Kidney epithelial cell (primary cell): ENCODE measurements at regions not wholly inside any gene's neighbourhood (a gene's known extent, or its start where the extent isn't known, plus 50 kb on each side); places are given as distances from the start of the nearest gene placed in this dataset.
"Not testable (repeated sequence)": the region's sequence is repeated elsewhere in the genome, so short reads cannot be mapped to it uniquely, and the experiment has no call there.

Experiments
- DNase-seq: peaks from one replicate; pipeline ENCODE4 v3.0.0-alpha.2; 2010; ENCODE audit warnings: low read depth
- H3K27me3 ChIP-seq: 2 replicates; pipeline ENCODE4 v1.6.0; 2011; ENCODE audit warnings: low read length; ENCODE audit not compliant: control insufficient read depth, insufficient read depth
- H3K36me3 ChIP-seq: 2 replicates; pipeline ENCODE4 v1.5.1; 2011; ENCODE audit warnings: low read length; ENCODE audit not compliant: control insufficient read depth, insufficient read depth
- H3K4me3 ChIP-seq: 2 replicates; pipeline ENCODE4 v1.5.1; 2011; ENCODE audit warnings: low read depth, mild to moderate bottlenecking, control low read depth, low read length
- CTCF ChIP-seq: IDR thresholded peaks from 2 replicates; pipeline ENCODE4 v1.5.1; 2011; ENCODE audit warnings: mild to moderate bottlenecking, moderate library complexity, low read length, control low read depth, inconsistent platforms; ENCODE audit not compliant: insufficient read depth, poor library complexity, severe bottlenecking

DNA sequence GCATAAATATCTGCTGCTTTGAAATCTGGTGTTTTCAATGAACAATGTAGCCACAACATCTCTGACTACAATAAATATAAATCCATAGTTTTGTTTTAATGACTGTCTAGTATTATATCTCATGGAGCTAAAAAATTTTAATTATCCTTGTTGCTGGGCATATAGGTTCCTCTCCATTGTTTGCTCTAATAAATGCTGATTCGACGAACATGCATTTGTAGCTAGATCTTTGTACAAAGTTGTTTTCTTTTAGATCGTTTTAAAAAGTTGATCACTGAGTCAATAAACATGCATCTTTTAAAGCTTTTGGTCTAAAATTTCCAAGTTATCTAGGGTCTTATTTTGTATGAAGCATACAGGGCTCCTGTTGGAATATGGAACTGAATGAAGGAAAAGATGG is 130.5 kb upstream of the GPR101 start:
- Histone ChIP-seq H3K36me3 (no peaks in the 10 kb centered on the region), H3K4me3 (no peak overlapping the region), H3K27me3 (no peaks in the 10 kb centered on the region)
- no peak for TF ChIP-seq CTCF
- DNase-seq: no peak

GRCh38 chrX:137151403-137151802 is 117.6 kb upstream of the GPR101 start:
- Histone ChIP-seq H3K4me3 (no peak overlapping the region), H3K27me3 (no peaks in the 10 kb centered on the region), H3K36me3 (no peaks in the 10 kb centered on the region)
- DNase-seq: no peak
- TF ChIP-seq CTCF: no peak

DNA sequence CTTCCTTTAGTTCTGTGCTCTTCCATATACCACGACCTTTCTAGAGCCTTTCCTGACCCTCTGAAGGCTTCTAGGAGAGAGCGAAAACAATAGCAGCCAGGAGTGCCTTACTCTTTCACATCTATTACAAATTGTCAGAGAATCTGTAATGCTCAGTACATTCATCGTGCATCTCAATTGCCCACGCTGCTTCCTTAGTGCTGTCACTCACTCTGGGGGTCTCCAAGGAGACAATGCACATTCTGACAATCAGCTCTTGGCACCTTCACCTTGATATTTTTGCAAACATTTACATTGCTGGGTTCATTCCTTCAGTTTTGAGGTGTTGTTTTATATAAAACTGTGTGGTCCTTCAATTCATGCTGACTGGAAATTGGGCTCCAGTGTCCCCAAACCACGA is 110.1 kb upstream of the GPR101 start:
- no peak for TF ChIP-seq CTCF
- no peaks in the 10 kb centered on the region for H3K36me3 ChIP-seq
- H3K27me3 ChIP-seq: no peaks in the 10 kb centered on the region
- no peak for DNase-seq
- H3K4me3 ChIP-seq: no peak overlapping the region

- not testable (repeated sequence) for DNase-seq, H3K4me3 ChIP-seq, H3K27me3 ChIP-seq, H3K36me3 ChIP-seq
These were observed 88.9 kb upstream of the GPR101 start for GRCh38 chrX:137122651-137123050.

DNA sequence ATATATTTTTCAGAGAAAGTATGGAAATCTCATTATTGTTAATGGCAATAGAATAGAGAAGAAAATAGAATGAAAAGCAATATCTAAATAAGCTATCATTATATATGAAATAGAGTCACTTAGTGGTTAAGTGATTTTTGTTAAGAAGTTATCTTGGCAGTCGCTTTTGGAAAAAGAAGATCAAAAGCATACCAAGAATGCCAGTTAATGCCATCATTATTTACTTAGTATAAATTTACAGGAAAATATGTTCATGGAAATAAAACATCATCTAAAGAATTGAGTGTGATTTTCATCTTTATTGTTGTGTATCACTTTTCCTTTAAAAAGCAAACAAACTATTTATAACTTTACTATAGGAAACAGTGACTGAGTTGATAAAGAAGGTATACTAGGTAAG is 85.3 kb upstream of the GPR101 start:
- Histone ChIP-seq H3K4me3 (no peak overlapping the region), H3K27me3 (no peaks in the 10 kb centered on the region), H3K36me3 (no peaks in the 10 kb centered on the region)
- no peak for TF ChIP-seq CTCF
- no peak for DNase-seq

DNA sequence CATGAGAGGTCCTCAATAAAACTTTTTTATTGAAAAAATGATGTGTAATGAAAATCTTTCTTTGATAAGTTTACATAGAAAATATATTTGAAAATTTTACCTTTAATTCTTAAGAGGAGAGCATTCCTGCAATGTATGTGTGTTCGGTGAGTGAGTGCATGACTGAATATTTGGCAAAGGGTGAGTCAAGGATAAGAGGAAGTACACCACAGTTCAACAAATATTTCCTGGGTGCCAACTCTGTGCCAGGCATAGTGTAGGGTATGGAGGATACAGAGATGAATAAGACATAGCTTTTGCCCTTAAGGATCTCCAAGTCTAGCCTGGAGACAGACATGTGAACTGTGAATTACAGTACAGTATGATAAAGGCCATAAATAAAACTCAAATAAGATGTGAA is 84.7 kb upstream of the GPR101 start:
- H3K4me3 ChIP-seq: no peak overlapping the region
- no peaks in the 10 kb centered on the region for H3K36me3 ChIP-seq
- no peak for TF ChIP-seq CTCF
- no peaks in the 10 kb centered on the region for H3K27me3 ChIP-seq
- DNase-seq: no peak

GRCh38 chrX:137118136-137118535 is 84.3 kb upstream of the GPR101 start:
- Histone ChIP-seq H3K27me3 (no peaks in the 10 kb centered on the region), H3K4me3 (no peak overlapping the region), H3K36me3 (no peaks in the 10 kb centered on the region)
- no peak for TF ChIP-seq CTCF
- DNase-seq: no peak

DNA sequence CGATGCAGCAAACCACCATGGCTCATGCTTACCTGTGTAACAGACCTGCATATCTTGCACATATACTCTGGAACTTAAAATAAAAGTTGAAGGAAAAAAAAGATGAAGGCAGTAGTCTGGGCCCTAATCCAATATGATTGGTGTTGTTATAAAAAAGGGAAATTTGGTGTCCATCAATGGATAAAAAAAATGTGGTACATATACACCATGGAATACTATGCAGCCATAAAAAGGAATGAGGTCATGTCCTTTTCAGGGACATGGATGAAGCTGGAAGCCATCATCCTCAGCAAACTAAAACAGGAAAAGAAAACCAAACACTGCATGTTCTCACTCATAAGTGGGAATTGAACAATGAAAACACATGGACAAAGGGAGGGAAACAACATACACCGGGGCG is 74.1 kb upstream of the GPR101 start:
- DNase-seq, H3K36me3 ChIP-seq, H3K27me3 ChIP-seq, H3K4me3 ChIP-seq: not testable (repeated sequence)
